CD8-positive, alpha-beta memory T cell (primary cell): ENCODE measurements at regions not wholly inside any gene's neighbourhood (a gene's known extent, or its start where the extent isn't known, plus 50 kb on each side); places are given as distances from the start of the nearest gene placed in this dataset.

Source experiments
- CTCF ChIA-PET: fragments of 350-600 bp; sonication (Branson Sonifier 250); formaldehyde crosslinking; loops from one replicate; lab custom pipeline; 2021; ENCODE audit warnings: antibody characterized with exemption; lab: Charles Lee
- POLR2A ChIA-PET: fragments of 350-600 bp; sonication (Branson Sonifier 250); formaldehyde crosslinking; loops from one replicate; lab custom pipeline; 2021; ENCODE audit warnings: antibody characterized with exemption; lab: Charles Lee
- DNase-seq, 5 donors: peaks; one replicate each; pipeline versions ENCODE4 v3.0.0 to v3.0.0-alpha.2; 2020 to 2022; ENCODE audit warnings: mixed read lengths in 1 of 5
- H3K27ac ChIP-seq: one replicate; pipeline ENCODE4 v1.7.0; 2013; ENCODE audit warnings: low read depth, mild to moderate bottlenecking, low read length, moderate library complexity
- H3K27me3 ChIP-seq: 2 replicates; pipeline ENCODE4 v1.7.0; 2013; ENCODE audit warnings: low read length, mild to moderate bottlenecking; ENCODE audit not compliant: insufficient read depth, poor library complexity, severe bottlenecking
- H3K36me3 ChIP-seq: 2 replicates; pipeline ENCODE4 v1.7.0; 2013; ENCODE audit warnings: mild to moderate bottlenecking, low read length, moderate library complexity; ENCODE audit not compliant: insufficient read depth
- H3K4me1 ChIP-seq: 2 replicates; pipeline ENCODE4 v1.7.0; 2013; ENCODE audit warnings: mild to moderate bottlenecking, low read length, moderate library complexity; ENCODE audit not compliant: insufficient read depth
- H3K4me3 ChIP-seq: 2 replicates; pipeline ENCODE4 v1.7.0; 2013; ENCODE audit warnings: mild to moderate bottlenecking, low read length
- H3K9me3 ChIP-seq: 2 replicates; pipeline ENCODE4 v1.7.0; 2013; ENCODE audit warnings: mild to moderate bottlenecking, low read length
- H3K27ac Mint-ChIP-seq, 8 donors: one replicate each; pipeline ENCODE4 v1.8.0; 2020 to 2021; ENCODE audit warnings: mixed read lengths in 8 of 8, mild to moderate bottlenecking in 6 of 8, inconsistent platforms in 3 of 8, moderate library complexity in 3 of 8
- H3K27me3 Mint-ChIP-seq, 2 donors: one replicate each; pipeline ENCODE4 v1.8.0; 2020 to 2021; ENCODE audit warnings: mixed read lengths in 2 of 2, mild to moderate bottlenecking in 1 of 2, moderate library complexity in 1 of 2
- H3K36me3 Mint-ChIP-seq, 3 donors: one replicate each; pipeline ENCODE4 v1.8.0; 2020 to 2021; ENCODE audit warnings: mixed read lengths in 3 of 3, inconsistent platforms in 1 of 3, mild to moderate bottlenecking in 1 of 3
- H3K4me1 Mint-ChIP-seq, 3 donors: one replicate each; pipeline ENCODE4 v1.8.0; 2020 to 2021; ENCODE audit warnings: mixed read lengths in 3 of 3, inconsistent platforms in 1 of 3, mild to moderate bottlenecking in 1 of 3
- H3K4me3 Mint-ChIP-seq, 7 donors: one replicate each; pipeline ENCODE4 v1.8.0; 2020 to 2021; ENCODE audit warnings: mixed read lengths in 7 of 7, mild to moderate bottlenecking in 6 of 7, moderate library complexity in 4 of 7, inconsistent platforms in 2 of 7
- H3K9me3 Mint-ChIP-seq, 5 donors: one replicate each; pipeline ENCODE4 v1.8.0; 2020 to 2022; ENCODE audit warnings: mixed read lengths in 5 of 5, mild to moderate bottlenecking in 3 of 5, moderate library complexity in 2 of 5, inconsistent platforms in 1 of 5

DNA sequence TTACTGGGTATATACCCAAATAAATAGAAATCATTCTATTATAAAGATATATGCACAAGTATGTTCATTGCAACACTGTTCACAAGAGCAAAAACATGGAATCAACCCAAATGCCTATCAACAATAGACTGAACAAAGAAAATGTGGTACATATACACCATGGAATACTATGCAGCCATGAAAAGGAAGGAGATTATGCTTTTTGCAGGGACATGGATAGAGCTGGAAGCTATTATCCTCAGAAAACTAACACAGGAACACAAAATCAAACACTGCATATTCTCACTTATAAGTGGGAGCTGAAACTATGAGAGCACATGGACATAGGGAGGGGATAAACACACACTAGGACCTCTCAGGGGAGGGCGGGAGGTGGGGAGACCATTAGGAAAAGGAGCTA lies 298.4 kb upstream of the CDH9 start:
- H3K9me3 ChIP-seq, result no peaks in the 10 kb centered on the region
- no peaks in the 10 kb centered on the region for H3K27me3 ChIP-seq
- H3K36me3 ChIP-seq, result no peaks in the 10 kb centered on the region
- H3K4me3 ChIP-seq, result no peak overlapping the region
- no peak overlapping the region for H3K27ac Mint-ChIP-seq
- no peaks in the 10 kb centered on the region for H3K4me1 ChIP-seq
- no peak for DNase-seq
- ChIA-PET CTCF (no interaction called here), POLR2A (no interaction called here)
- no peak overlapping the region for H3K27ac ChIP-seq
- no peaks in the 10 kb centered on the region for H3K36me3 Mint-ChIP-seq
- peaks cover 11 to 29% (median 14%) of the 10 kb centered on the region in 5 donors for H3K9me3 Mint-ChIP-seq
- no peak overlapping the region for H3K4me3 Mint-ChIP-seq
- no peaks in the 10 kb centered on the region for H3K4me1 Mint-ChIP-seq
- H3K27me3 Mint-ChIP-seq, result peaks cover 0 to 4% of the 10 kb centered on the region in 2 donors

GRCh38 chr5:27328480-27328879 lies 290.1 kb upstream of the CDH9 start:
- Histone ChIP-seq H3K4me1 (no peaks in the 10 kb centered on the region), H3K4me3 (no peak overlapping the region), H3K27me3 (no peaks in the 10 kb centered on the region), H3K9me3 (peaks cover 3% of the 10 kb centered on the region), H3K27ac (no peak overlapping the region), H3K36me3 (no peaks in the 10 kb centered on the region)
- DNase-seq, result no peak
- POLR2A ChIA-PET, result no interaction called here
- CTCF ChIA-PET, result no interaction called here
- Mint-ChIP-seq H3K36me3 (no peaks in the 10 kb centered on the region), H3K4me1 (no peaks in the 10 kb centered on the region), H3K4me3 (no peak overlapping the region), H3K27me3 (no peaks in the 10 kb centered on the region), H3K27ac (no peak overlapping the region), H3K9me3 (peaks cover 11 to 29% (median 18%) of the 10 kb centered on the region in 5 donors)

- Mint-ChIP-seq H3K4me3 (no peak overlapping the region), H3K4me1 (no peaks in the 10 kb centered on the region), H3K36me3 (no peaks in the 10 kb centered on the region), H3K9me3 (peaks cover 5 to 23% (median 14%) of the 10 kb centered on the region in 5 donors), H3K27ac (no peak overlapping the region), H3K27me3 (no peaks in the 10 kb centered on the region)
- POLR2A ChIA-PET, result no interaction called here
- H3K27ac ChIP-seq, result no peak overlapping the region
- no peak for DNase-seq
- CTCF ChIA-PET, result no interaction called here
- no peaks in the 10 kb centered on the region for H3K4me1 ChIP-seq
- no peaks in the 10 kb centered on the region for H3K36me3 ChIP-seq
- H3K27me3 ChIP-seq, result no peaks in the 10 kb centered on the region
- peaks cover 3% of the 10 kb centered on the region for H3K9me3 ChIP-seq
- H3K4me3 ChIP-seq, result no peak overlapping the region
Measured at GRCh38 chr5:27325513-27325912, 287.1 kb upstream of the CDH9 start.

DNA sequence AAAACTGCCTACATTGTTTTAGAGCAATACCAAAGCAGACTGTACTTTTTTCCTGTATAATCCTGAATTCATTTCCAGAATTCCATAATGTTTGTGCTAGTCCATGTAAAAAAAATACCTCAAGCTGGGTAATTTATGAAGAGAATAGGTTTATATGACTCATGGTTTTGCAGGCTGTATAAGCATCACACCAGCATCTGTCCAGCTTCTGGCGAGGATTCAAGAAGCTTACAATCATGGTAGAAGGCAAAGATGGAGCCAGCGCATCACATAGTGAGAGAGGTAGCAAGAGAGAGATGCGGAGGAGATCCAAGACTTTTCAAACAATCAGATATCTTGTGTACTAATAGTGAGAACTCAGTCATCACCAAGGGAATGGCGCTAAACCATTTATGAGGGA lies 280.3 kb upstream of the CDH9 start:
- Mint-ChIP-seq H3K4me3 (no peak overlapping the region), H3K27me3 (no peaks in the 10 kb centered on the region), H3K9me3 (peaks cover 2 to 17% (median 12%) of the 10 kb centered on the region in 5 donors), H3K36me3 (no peaks in the 10 kb centered on the region), H3K27ac (no peak overlapping the region), H3K4me1 (no peaks in the 10 kb centered on the region)
- H3K4me3 ChIP-seq, result no peak overlapping the region
- no peaks in the 10 kb centered on the region for H3K4me1 ChIP-seq
- H3K27ac ChIP-seq, result no peak overlapping the region
- no peaks in the 10 kb centered on the region for H3K36me3 ChIP-seq
- no peaks in the 10 kb centered on the region for H3K9me3 ChIP-seq
- POLR2A ChIA-PET, result no interaction called here
- H3K27me3 ChIP-seq, result no peaks in the 10 kb centered on the region
- DNase-seq, result no peak
- CTCF ChIA-PET, result no interaction called here

- H3K4me3 ChIP-seq, result no peak overlapping the region
- no peaks in the 10 kb centered on the region for H3K4me1 ChIP-seq
- Mint-ChIP-seq H3K27me3 (no peaks in the 10 kb centered on the region), H3K4me3 (no peak overlapping the region), H3K9me3 (peaks cover 0 to 16% (median 12%) of the 10 kb centered on the region in 5 donors), H3K4me1 (no peaks in the 10 kb centered on the region), H3K27ac (no peak overlapping the region), H3K36me3 (no peaks in the 10 kb centered on the region)
- CTCF ChIA-PET, result no interaction called here
- no peaks in the 10 kb centered on the region for H3K9me3 ChIP-seq
- no peak for DNase-seq
- no peaks in the 10 kb centered on the region for H3K36me3 ChIP-seq
- POLR2A ChIA-PET, result no interaction called here
- H3K27me3 ChIP-seq, result no peaks in the 10 kb centered on the region
- H3K27ac ChIP-seq, result no peak overlapping the region
Measured at GRCh38 chr5:27316271-27316650, 277.9 kb upstream of the CDH9 start.

GRCh38 chr5:27315363-27316270 lies 277.2 kb upstream of the CDH9 start:
- Mint-ChIP-seq H3K27ac (no peak overlapping the region), H3K27me3 (no peaks in the 10 kb centered on the region), H3K4me3 (no peak overlapping the region), H3K9me3 (peaks cover 0 to 18% (median 12%) of the 10 kb centered on the region in 5 donors), H3K36me3 (no peaks in the 10 kb centered on the region), H3K4me1 (no peaks in the 10 kb centered on the region)
- CTCF ChIA-PET, result no interaction called here
- H3K9me3 ChIP-seq, result no peaks in the 10 kb centered on the region
- H3K36me3 ChIP-seq, result no peaks in the 10 kb centered on the region
- DNase-seq, result no peak
- H3K27ac ChIP-seq, result no peak overlapping the region
- no peaks in the 10 kb centered on the region for H3K27me3 ChIP-seq
- H3K4me3 ChIP-seq, result no peak overlapping the region
- POLR2A ChIA-PET, result no interaction called here
- H3K4me1 ChIP-seq, result no peaks in the 10 kb centered on the region

GRCh38 chr5:27313549-27313948 lies 275.2 kb upstream of the CDH9 start:
- Mint-ChIP-seq H3K9me3 (peaks cover 0 to 18% (median 7%) of the 10 kb centered on the region in 5 donors), H3K27ac (no peak overlapping the region), H3K4me1 (no peaks in the 10 kb centered on the region), H3K27me3 (no peaks in the 10 kb centered on the region), H3K4me3 (no peak overlapping the region), H3K36me3 (no peaks in the 10 kb centered on the region)
- H3K27me3 ChIP-seq, result no peaks in the 10 kb centered on the region
- no peaks in the 10 kb centered on the region for H3K36me3 ChIP-seq
- no peak overlapping the region for H3K4me3 ChIP-seq
- ChIA-PET POLR2A (no interaction called here), CTCF (no interaction called here)
- no peak for DNase-seq
- no peaks in the 10 kb centered on the region for H3K9me3 ChIP-seq
- no peaks in the 10 kb centered on the region for H3K4me1 ChIP-seq
- no peak overlapping the region for H3K27ac ChIP-seq

GRCh38 chr5:27312291-27312893 lies 274.0 kb upstream of the CDH9 start:
- H3K36me3 ChIP-seq, result no peaks in the 10 kb centered on the region
- peaks cover 4% of the 10 kb centered on the region for H3K9me3 ChIP-seq
- H3K9me3 Mint-ChIP-seq, result peaks cover 2 to 16% (median 4%) of the 10 kb centered on the region in 5 donors
- no peak overlapping the region for H3K27ac Mint-ChIP-seq
- H3K27me3 Mint-ChIP-seq, result no peaks in the 10 kb centered on the region
- ChIA-PET POLR2A (no interaction called here), CTCF (no interaction called here)
- no peak for DNase-seq
- no peak overlapping the region for H3K27ac ChIP-seq
- no peaks in the 10 kb centered on the region for H3K36me3 Mint-ChIP-seq
- no peaks in the 10 kb centered on the region for H3K4me1 Mint-ChIP-seq
- H3K4me3 ChIP-seq, result no peak overlapping the region
- H3K4me1 ChIP-seq, result no peaks in the 10 kb centered on the region
- H3K27me3 ChIP-seq, result no peaks in the 10 kb centered on the region
- no peak overlapping the region for H3K4me3 Mint-ChIP-seq
